ENCODE measurements at regions not wholly inside any gene's neighbourhood (a gene's known extent, or its start where the extent isn't known, plus 50 kb on each side); places are given as distances from the start of the nearest gene placed in this dataset.
A peak's percentile ranks its signal among the peaks of the same experiment; 100 is the strongest.
"Not testable (repeated sequence)": the region's sequence is repeated elsewhere in the genome, so short reads cannot be mapped to it uniquely, and the experiment has no call there.

GRCh38 chr21:32884062-32884461 lies 112.5 kb upstream of the PAXBP1 start:
- no peak for DNase-seq (ENCODE audit: low spot score)

- no peak for DNase-seq (ENCODE audit: low spot score)
These were observed 114.8 kb upstream of the PAXBP1 start for GRCh38 chr21:32886339-32886738.

- no peak for DNase-seq (ENCODE audit: low spot score)
These were observed 115.5 kb upstream of the PAXBP1 start for GRCh38 chr21:32887026-32887425.

GRCh38 chr21:32888971-32889370 lies 117.4 kb upstream of the PAXBP1 start:
- DNase-seq (ENCODE audit: low spot score): no peak

GRCh38 chr21:32889596-32889995 lies 118.0 kb upstream of the PAXBP1 start:
- no peak for DNase-seq (ENCODE audit: low spot score)

GRCh38 chr21:32894321-32894720 lies 122.8 kb upstream of the PAXBP1 start:
- DNase-seq (ENCODE audit: low spot score): no peak

GRCh38 chr21:32900814-32901213 lies 124.9 kb upstream of the OLIG2 start:
- no peak for DNase-seq (ENCODE audit: low spot score)

- DNase-seq (ENCODE audit: low spot score): no peak
These were observed 118.2 kb upstream of the OLIG2 start for GRCh38 chr21:32907521-32907920.

- DNase-seq (ENCODE audit: low spot score): no peak
These were observed 117.2 kb upstream of the OLIG2 start for GRCh38 chr21:32908534-32908933.

- DNase-seq (ENCODE audit: low spot score): no peak
These were observed 116.3 kb upstream of the OLIG2 start for GRCh38 chr21:32909393-32909792.

GRCh38 chr21:32914424-32915039 lies 111.2 kb upstream of the OLIG2 start:
- no peak for DNase-seq (ENCODE audit: low spot score)

GRCh38 chr21:32915099-32915498 lies 110.6 kb upstream of the OLIG2 start:
- DNase-seq (ENCODE audit: low spot score): no peak

- no peak for DNase-seq (ENCODE audit: low spot score)
These were observed 109.6 kb upstream of the OLIG2 start for GRCh38 chr21:32916088-32916487.

GRCh38 chr21:32916522-32917099 lies 109.1 kb upstream of the OLIG2 start:
- DNase-seq (ENCODE audit: low spot score): no peak

GRCh38 chr21:32917362-32918135 lies 108.2 kb upstream of the OLIG2 start:
- no peak for DNase-seq (ENCODE audit: low spot score)

- DNase-seq (ENCODE audit: low spot score): no peak
These were observed 107.1 kb upstream of the OLIG2 start for GRCh38 chr21:32918478-32919120.

GRCh38 chr21:32920474-32920873 lies 105.3 kb upstream of the OLIG2 start:
- DNase-seq (ENCODE audit: low spot score): no peak

GRCh38 chr21:32921632-32922230 lies 104.0 kb upstream of the OLIG2 start:
- peak; percentile 43 for DNase-seq (ENCODE audit: low spot score)

GRCh38 chr21:32925098-32925497 lies 100.6 kb upstream of the OLIG2 start:
- no peak for DNase-seq (ENCODE audit: low spot score)

- no peak for DNase-seq (ENCODE audit: low spot score)
These were observed 96.1 kb upstream of the OLIG2 start for GRCh38 chr21:32929633-32930038.

- DNase-seq (ENCODE audit: low spot score): no peak
These were observed 95.1 kb upstream of the OLIG2 start for GRCh38 chr21:32930673-32931072.

GRCh38 chr21:32934068-32934467 lies 91.7 kb upstream of the OLIG2 start:
- not testable (repeated sequence) for DNase-seq (ENCODE audit: low spot score)

- DNase-seq (ENCODE audit: low spot score): no peak
These were observed 90.9 kb upstream of the OLIG2 start for GRCh38 chr21:32934829-32935228.
